NCI-H1436 treated with DMSO at 0.1 percent for 48 hours (cell line): ENCODE measurements at regions not wholly inside any gene's neighbourhood (a gene's known extent, or its start where the extent isn't known, plus 50 kb on each side); places are given as distances from the start of the nearest gene placed in this dataset.

Experiments used
- DNase-seq: peaks from one replicate; lab custom pipeline; 2025; lab: John Stamatoyannopoulos, UW

DNA sequence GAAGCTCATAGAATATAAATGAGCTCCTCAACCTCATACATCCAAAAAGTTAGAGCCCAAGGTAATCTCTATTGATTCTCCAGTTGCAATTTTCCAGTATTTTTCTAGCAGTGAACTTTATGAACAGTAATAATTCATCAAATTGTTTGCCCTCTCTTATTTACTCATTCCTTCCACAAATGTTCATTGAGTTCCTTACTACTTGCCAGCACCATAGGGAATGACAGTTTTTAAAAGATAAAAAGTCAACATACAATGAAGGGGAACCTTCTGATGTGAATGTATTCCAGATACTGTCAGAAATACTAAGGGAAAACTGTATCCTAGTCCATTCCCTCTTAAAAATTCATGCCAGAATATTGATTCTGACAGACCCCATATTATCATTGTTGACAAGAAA, 277.0 kb upstream of the C1orf87 start:
- no peak for DNase-seq

DNA sequence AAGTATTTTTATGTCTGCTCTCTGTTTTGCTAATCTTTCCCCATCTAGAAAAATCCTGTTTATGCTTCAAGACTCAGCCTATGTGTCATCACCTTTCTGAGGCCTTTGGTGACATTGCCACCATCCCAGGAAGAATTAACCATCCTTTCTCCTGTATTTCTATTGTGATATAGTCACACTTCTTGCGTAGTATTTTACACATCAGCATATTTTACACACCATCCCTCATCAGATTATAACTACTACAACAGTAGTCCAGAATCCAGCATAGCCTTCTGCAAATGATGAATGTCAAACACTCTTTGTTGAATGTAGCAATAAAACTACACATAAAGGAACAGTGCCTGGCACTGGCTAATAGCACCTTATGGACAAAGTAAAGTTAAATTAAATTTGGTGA, 275.3 kb upstream of the C1orf87 start:
- DNase-seq, result no peak

DNA sequence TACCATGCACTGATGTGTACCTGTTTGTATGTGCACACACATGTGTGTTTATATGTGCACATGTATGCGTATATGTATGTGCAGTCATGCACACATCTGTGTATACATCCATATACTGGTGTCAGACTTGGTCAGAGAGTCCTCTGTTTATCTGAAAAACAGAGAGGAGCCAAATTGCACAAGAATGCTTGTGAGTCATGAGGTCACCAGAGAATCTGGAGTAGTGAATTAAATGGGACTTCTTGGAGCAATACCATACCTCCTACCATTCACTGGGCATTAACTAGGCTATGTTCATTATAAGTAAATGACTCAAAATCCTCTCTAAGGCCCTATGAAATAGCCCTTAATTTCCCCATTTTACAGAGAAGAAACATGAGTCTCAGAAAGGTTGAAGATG, 272.1 kb upstream of the C1orf87 start:
- DNase-seq, result no peak

DNA sequence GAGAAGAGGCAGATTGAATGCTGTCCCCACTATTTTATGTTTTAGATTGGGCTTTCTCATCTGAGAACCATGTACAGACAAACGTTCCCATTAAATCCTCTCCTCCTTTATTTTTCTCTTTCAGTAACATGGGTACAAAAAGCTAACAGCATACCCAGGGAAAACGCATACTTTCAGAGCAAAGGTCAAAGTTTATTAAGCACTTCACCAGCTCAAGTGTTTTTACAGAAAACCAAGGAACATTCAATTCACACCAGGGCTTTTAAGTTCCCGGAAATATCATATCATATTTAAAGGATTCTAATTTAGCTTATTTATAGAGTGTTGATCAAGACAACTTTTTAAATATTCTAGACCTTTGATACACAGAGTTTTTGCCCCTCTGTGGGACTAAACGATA, 271.5 kb upstream of the C1orf87 start:
- DNase-seq, result no peak

DNA sequence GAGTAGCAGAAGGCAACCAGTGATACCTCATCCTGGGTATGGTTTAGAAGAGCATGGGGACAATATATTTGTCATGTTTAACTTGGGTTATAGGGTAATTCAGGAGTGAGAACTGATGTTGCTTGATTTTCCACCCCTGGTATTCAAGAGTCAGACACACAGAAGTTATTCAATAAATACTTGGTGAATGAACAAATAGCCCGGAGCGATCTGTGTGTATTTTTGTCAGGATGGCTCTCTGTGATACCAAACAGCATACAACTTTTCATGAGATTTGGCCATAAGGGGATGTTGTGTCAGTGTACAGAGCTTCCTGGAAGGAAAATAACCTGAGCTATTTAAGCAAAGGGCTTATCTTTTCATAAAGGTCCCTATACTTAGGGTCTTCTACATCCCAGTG, 270.2 kb upstream of the C1orf87 start:
- DNase-seq, result no peak

DNA sequence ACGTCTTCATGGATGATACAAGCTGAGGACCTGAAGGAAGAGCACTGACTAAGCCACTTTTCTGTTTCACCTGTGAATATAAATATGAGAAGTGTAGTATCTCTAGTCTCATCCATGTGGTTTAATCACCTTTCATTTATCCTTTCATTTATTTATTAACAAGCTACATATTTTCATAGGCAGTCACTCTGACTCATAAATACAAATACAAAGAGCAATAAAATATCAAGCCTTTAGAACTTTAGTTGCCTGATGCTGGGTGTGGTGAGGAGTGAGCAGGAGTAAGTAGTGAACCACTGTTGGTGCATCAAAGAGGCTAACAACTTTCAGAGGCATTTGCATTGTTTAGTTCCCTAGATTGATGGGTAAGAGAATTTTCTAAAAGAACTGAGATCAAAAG, 269.0 kb upstream of the C1orf87 start:
- no peak for DNase-seq

DNA sequence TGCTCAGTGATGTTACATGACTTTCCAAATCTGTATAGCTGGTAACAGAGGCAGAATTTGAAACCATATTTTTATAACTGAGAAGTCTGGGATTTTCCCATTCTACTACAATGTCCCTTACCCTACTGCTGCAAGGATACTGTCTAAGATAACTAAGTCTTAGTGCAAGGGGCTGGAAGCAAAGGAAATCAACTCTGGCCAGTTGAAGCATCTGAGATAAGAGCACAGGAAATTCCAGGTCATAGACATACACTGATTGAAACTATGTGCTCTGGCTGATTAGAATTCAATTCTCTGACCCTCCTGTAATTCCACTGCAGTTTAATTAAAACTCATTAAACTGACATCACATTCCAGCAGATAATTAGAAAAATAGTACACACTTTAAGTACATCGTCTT, 267.7 kb upstream of the C1orf87 start:
- no peak for DNase-seq

DNA sequence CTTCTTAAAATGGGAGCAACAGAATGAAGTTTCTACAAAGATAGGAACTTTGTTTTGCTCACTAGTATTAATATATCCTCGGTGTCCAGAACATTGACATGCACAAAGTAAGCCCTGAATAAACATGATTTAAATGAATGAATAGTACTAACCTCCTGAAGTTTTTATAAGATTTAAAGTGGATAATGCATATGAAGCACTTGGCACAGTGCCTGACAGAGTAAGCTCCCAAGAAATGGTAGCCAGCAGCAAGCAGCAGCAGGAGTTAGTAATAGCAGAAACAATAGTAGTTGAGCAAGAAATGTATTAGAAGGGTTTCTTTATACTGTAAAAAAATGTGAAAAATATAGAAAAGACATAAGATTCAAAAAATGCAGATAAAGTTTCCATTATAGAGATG, 258.1 kb upstream of the C1orf87 start:
- DNase-seq, result no peak

DNA sequence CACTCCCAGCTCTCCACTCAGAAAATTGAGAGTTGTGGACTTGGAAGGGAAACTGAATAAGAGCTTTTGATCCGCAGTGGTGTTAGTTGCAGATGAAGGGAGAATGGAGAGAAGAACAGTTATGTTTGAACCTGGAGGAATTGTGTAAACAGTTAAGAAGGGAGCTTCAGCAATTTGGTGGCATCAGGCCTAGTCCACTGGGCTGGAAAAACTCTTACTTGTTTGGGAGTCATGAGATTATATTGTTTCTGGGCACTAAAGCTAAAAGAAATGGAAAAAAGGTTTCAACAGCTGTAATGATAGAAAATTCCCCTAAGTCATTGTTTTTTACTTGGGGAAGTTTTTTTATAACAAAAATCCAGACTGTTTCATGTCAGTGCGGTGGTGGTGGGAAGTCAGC, 256.1 kb upstream of the C1orf87 start:
- DNase-seq, result no peak

DNA sequence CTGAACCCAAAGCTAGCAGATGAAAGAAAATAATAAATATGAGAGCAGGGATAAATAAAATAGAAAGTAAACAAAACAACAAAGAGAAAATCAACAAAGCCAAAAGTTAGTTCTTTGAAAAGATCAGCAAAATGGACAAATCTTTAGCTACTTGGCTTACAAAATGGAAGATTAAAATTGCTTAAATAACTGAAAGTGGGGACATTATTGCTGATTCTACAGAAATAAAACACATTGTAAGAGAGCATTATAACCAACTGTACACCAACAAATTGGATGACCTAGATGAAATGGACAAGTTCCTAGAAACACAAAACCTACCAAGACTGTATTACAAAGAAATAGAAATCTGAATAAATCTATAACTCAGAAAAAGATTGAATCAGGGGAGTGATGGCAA, 238.3 kb upstream of the C1orf87 start:
- DNase-seq, result no peak

DNA sequence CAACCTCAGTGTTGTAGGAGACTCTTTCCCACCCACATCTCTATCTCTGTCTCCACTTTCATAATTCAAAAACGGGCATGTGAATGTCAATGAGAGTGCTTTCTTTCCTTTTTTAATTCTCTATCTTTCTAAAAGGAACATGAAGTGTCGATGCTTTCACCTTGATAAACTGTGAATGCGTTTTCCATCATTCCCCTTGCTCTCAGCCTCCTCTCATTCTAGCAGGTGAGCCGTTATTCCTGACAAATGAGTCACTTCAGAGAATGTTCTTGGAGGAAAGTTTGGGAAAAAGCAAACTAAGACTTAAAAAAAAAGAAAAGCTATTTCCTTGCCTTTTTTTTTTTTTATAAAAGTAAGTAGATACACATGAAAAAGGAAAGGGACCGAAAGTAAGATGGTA, 226.0 kb upstream of the C1orf87 start:
- DNase-seq, result no peak

DNA sequence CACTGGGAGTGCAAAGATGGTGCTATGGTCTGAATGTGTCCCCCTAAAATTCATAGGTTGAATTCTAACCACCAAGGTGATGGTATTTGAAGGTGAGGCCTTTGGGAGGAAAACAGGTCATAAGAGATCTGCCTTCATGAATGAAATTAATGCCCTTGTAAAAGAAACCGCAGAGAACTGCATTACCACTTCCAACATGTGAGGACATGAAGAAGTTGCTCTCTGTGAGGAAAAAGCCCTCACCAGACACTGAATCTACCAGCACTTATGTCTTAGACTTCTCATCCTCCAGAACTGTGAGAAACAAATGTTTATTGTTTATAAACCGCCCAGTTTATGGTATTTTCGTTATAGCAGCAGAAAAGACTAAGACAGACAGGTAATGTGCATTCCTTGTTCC, 224.7 kb upstream of the C1orf87 start:
- no peak for DNase-seq

DNA sequence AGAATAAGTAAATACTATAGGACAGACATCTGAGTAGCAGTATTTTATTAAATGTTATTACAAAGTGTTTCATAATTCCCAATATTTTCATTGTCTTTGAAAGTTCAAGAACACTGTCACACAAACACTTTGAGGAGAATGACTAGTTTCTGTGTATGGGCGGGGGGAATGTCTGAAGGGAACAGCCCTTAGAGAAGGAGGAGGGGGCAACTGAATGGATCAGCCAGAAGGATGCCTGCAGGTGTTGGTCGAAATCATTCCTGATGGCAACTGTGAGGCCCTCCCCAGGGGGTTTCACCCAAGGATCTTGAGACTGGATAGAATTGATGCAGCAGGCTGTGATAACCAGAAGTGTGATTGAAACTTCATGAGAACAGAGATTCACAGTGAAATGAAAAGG, 223.2 kb upstream of the C1orf87 start:
- DNase-seq, result no peak

DNA sequence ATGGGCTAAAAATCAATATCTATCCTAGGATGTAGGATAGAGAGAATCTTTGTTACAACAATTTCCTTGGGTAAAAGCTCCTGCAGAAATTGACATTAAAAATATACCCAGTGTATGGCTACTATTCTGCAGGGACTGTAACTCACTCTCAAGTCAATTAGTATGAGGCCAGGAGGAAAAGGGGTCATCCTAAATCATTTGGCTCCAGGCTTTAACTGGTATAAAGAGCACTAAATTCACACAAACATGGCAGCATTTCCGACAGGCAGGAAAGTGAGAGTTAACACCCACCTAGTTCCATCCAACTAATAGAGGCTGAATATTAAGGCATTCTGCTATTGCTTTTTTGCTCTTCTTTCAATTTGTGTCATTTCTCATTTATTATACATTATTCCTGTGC, 218.6 kb upstream of the C1orf87 start:
- no peak for DNase-seq

DNA sequence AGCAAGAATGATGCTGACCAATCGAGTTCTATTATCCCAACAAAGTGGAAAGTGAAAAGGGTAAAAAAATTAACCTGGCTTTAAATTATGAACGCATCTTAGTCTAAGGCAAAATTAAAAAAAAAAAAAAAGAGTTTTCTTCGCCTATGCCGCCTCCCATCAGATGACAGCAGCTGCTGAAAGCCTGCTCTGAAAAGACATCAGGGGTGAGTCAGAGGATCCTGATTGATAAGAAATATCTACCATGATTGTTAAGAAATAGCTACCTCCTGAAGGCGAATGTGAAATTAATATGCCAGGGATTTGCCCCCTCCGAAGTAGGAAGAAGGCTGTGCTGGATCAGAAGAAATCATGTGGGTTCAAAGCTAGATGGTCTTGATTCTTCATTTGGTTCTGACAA, 216.8 kb upstream of the C1orf87 start:
- no peak for DNase-seq

DNA sequence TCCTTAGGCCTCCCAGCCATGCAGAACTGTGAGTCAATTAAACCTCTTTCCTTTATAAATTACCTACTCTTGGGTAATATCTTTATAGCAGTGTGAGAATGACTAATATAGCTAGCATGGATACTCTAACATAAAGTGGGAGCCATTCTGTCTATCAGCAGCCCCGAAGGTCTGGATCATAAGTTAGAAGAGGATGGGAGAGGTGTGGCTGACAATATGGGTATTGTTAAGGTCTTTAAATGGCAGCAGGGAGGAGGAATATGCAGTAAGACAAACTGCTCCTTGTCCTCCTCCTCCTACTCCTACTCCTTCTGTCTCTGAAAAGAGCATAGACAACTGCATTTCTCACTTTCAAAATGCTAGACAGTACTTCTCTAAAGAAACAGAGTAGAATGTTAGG, 214.0 kb upstream of the C1orf87 start:
- DNase-seq, result no peak

DNA sequence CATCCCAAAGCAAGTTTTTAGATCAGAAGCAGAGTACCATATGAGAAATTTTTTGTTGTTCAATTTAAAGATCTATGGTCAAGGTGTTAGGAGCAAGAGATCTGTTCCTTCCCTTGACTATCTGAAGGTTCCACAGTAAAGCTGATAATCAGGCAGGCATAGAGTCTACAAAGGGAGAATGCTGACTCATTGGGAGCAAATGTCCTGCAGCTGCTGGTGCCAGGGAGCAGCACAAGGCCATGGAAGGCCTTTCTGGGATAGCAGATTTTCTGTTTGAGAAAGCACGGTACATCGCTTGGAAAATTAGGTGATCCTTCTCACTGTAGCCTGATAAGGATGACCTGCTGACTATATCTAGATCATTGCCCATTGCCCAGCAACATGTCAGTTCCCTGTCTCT, 210.1 kb upstream of the C1orf87 start:
- no peak for DNase-seq

DNA sequence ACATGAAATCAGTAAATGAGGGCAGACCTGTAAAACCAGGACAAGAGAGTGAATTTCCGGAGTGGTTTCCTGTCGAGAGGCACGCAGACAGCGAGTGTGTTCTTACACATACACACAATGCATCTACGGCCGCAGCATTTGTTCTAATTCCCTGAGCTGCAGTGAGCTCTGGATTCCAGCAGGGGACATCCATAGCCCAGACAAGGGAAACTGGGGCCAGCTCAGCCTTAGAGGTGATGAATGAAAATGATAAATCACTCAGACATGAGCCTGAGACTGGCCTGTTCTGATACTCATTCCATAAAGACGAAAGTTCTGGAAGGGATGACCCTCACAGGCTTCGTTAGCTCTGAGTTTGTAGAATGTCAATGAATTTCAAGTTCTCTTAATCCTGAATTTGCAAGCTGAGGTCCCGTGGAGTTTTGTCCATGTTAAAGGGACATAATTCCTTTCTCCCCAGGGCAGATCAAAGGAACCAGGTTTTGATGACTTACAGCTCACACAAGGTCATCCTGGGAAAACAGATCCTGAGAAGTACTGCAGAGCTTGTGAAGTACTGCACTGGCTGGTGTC, 207.9 kb upstream of the C1orf87 start:
- peak; percentile 36 for DNase-seq

DNA sequence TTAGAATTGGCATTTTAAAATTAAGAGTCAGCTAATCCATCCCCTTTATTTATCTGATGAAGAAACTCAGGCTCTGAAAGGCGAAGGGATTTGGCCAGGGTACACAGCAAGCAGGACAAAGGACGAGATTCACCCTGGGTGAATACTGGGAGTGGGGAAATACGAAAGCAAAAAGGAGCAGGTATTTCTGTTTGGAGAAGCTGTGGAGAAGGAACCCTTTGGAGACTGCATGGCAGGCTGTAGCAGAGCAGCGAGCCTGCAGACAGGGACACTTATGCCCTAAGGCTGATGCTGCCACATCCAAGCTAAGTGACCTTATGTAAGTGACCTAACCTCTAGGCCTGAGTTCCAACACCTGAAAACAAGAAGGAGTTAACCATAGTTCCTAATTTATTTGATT, 207.2 kb upstream of the C1orf87 start:
- no peak for DNase-seq

DNA sequence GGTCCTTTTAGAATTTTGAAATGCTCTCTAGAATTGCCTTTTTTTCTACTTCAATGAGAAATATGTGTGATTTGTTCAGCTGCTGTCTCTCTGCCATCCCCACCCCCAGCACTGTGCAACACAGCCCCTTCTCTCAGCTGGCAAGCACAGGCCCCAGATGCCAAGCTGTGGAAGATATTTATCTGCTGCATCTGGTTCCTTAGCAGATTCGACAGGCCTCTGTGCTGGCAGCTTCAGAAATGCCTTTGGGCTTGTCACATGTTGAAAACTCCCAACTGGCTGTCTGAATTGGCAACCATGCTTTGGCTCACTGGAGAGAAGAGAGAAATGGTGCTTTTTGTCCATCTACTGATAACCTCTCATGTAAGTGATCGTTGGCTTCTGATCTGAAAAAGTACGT, 206.7 kb upstream of the C1orf87 start:
- DNase-seq, result no peak

DNA sequence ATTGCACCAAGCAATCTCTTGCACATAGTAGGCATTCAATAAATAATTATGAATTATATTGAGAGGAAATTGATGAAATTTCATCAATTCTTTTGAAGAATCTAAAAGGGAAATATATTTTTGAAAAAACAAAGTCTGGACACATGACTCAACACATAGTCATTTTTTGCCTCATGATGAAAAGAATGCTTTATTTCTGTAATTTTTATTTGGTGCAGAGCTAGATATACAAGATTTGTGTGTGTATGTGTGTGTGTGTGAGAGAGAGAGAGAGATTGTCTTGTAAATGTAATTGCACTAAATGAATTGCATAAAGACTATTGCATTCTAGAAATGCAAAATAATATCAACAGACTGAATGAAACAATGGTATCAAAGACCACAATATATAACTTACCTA, 206.2 kb upstream of the C1orf87 start:
- DNase-seq, result no peak

DNA sequence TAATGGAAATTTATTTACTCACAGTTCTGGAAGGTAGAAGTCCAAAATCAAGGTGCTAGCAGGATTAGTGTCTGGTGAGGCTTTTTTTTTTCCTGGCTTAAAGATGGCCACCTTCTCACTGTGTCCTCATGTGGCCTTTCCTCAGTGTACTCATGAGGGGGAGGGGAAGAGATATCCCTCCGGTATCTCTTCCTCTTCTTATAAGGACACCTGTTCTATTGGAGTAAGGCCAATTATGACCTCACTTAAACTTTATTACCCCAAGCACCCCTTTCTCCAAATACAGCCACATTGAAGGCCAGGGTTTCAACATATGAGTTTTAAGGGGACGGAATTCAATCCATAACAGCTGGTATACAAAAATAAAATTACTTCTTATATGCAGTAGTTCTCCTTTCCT, 203.7 kb upstream of the C1orf87 start:
- no peak for DNase-seq

DNA sequence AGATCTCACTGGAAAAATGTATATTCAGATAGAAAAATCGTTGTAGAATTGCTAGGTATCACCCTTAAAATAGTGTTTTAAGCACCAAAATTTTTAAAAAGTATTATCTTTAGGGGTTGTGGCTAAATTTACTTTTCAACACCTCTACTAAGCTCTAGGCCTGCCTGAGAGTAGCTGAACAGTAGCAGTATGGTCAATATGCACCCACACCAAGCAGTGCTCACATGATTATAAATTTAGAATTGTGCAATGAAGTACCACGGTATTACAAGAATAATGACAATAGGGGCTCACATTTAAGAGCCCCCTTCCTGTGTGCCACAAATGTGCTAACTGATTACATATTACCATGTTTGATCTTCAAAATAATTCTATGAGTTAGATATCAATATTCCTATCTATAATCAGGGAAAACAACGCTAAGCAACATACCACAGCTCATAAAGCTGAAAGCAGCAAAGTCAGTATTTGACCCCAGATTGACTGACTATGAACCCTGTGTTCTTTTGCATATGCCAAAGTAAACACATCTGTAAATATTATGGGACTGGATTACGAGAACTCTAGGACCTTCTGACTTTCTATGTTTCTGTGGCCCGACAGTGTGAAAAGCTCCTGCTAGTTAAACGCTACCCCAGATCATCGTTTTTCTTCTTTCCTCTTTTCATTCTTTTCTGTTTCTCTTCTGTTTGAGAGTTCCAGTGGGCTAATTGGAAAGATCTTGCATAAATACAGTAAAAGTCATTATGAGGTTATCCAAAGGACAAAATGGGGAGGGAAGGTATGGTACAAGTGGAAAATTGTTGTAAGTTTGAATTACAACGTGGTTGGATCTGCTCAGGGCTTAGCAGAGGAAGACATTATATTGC, 201.1 kb upstream of the C1orf87 start:
- DNase-seq, result no peak

DNA sequence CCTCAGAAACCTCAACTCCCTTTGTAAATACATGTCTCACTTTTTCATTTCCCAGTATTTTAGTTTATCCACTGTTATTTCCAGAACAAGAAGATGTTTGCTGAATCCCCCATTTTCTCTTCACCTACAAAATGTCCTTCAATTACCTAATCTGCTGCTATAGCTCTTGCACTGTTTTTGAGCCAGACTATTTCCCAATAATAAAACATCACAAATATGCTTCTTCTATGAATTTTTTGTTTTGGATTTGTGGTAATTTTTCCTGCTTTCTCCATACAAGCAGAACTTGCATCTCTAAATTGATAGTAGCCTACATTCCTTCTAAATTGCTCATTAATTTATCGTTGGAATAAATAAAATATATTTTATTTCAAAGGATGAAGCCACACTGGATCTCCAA, 199.6 kb upstream of the C1orf87 start:
- DNase-seq, result no peak
